H1 (cell line): ENCODE measurements at regions not wholly inside any gene's neighbourhood (a gene's known extent, or its start where the extent isn't known, plus 50 kb on each side); places are given as distances from the start of the nearest gene placed in this dataset.

Source experiments
- ASH2L ChIP-seq: fragments of 200-600, 300-600 bp; sonication (generic); IDR thresholded peaks from one replicate; pipeline ENCODE4 v1.7.1; 2017; ENCODE audit warnings: low read length
- ATF2 ChIP-seq: IDR thresholded peaks from 2 replicates; pipeline ENCODE4 v1.6.1; 2012; ENCODE audit warnings: low read length, inconsistent platforms
- CHD7 ChIP-seq: fragments of 300-600 bp; sonication (generic); IDR thresholded peaks from 2 replicates; pipeline ENCODE4 v1.7.1; 2012; ENCODE audit warnings: low read length, moderate library complexity, mild to moderate bottlenecking, inconsistent platforms; ENCODE audit not compliant: insufficient replicate concordance
- CTBP2 ChIP-seq: IDR thresholded peaks from 2 replicates; pipeline ENCODE4 v1.7.0; 2011; ENCODE audit warnings: borderline replicate concordance, mild to moderate bottlenecking, moderate library complexity, mixed read lengths, low read length; ENCODE audit not compliant: insufficient read depth, insufficient read length
- KDM1A ChIP-seq: fragments of 200-600, 300-600 bp; sonication (generic); IDR thresholded peaks from 2 replicates; pipeline ENCODE4 v1.7.1; 2016; ENCODE audit warnings: mild to moderate bottlenecking, low read length, borderline replicate concordance
- MAX ChIP-seq: IDR thresholded peaks from 2 replicates; pipeline ENCODE4 v1.6.1; 2012; ENCODE audit warnings: inconsistent platforms
- POLR2A ChIP-seq, 2 experiments: IDR thresholded peaks; 1 replicate in 1 of 2; 2 replicates in 1 of 2; pipeline ENCODE4 v1.6.1; 2011; ENCODE audit warnings: low read depth in 2 of 2, low read length in 2 of 2, mild to moderate bottlenecking in 2 of 2; ENCODE audit errors: control extremely low read depth in 1 of 2
- RBBP5 ChIP-seq: IDR thresholded peaks from 2 replicates; pipeline ENCODE4 v1.7.1; 2012; ENCODE audit warnings: low read depth, mild to moderate bottlenecking, inconsistent platforms, low read length, moderate library complexity, borderline replicate concordance
- SRF ChIP-seq: IDR thresholded peaks from 2 replicates; pipeline ENCODE4 v1.6.1; 2011; ENCODE audit warnings: mild to moderate bottlenecking, low read depth, low read length, moderate library complexity
- TBP ChIP-seq: IDR thresholded peaks from 2 replicates; pipeline ENCODE4 v1.6.1; 2011; ENCODE audit warnings: low read depth, low read length, improper control_type of control experiment

- TF ChIP-seq CHD7, result no peak
- no peak for TF ChIP-seq POLR2A (IDR thresholded peaks at IDR 0.05; ENCODE audit: control extremely low read depth in 1 of 2, low read depth in 2 of 2, low read length in 2 of 2)
- no peak for TF ChIP-seq TBP
- no peak for TF ChIP-seq SRF
- no peak for TF ChIP-seq ASH2L
- 0 out of 2 replicates have a peak, but pooled peaks have one; percentile 18 for TF ChIP-seq MAX
- TF ChIP-seq RBBP5, result no peak
- TF ChIP-seq CTBP2, result no peak
- TF ChIP-seq KDM1A, result no peak
- no peak for TF ChIP-seq ATF2
Observed at GRCh38 chr18:4599312-4599711, 144.2 kb upstream of the DLGAP1 start (continued).
